Activated B cell treated with CpG ODN at 0.5 μM for 24 hours (primary cell): ENCODE measurements at regions not wholly inside any gene's neighbourhood (a gene's known extent, or its start where the extent isn't known, plus 50 kb on each side); places are given as distances from the start of the nearest gene placed in this dataset.
"Not testable (repeated sequence)": the region's sequence is repeated elsewhere in the genome, so short reads cannot be mapped to it uniquely, and the experiment has no call there.

ENCODE experiments used
- ATAC-seq: fragments of 200-7000 bp; cut with Tn5 transposase; one replicate; pipeline ENCODE4 v1.10.0; 2021; ENCODE audit warnings: low read depth, mild to moderate bottlenecking, moderate library complexity
- CTCF ChIA-PET: fragments of 350-600 bp; sonication (Branson Sonifier 250); formaldehyde crosslinking; loops from one replicate; lab custom pipeline; 2021; ENCODE audit warnings: antibody characterized with exemption; lab: Charles Lee
- POLR2A ChIA-PET: fragments of 350-600 bp; sonication (Branson Sonifier 250); formaldehyde crosslinking; loops from one replicate; lab custom pipeline; 2021; ENCODE audit warnings: antibody characterized with exemption; lab: Charles Lee
- DNase-seq: peaks from one replicate; pipeline ENCODE4 v3.0.0; 2022
- H3K27ac Mint-ChIP-seq: one replicate; pipeline ENCODE4 v1.8.0; 2020; ENCODE audit warnings: mixed read lengths
- H3K27me3 Mint-ChIP-seq: one replicate; pipeline ENCODE4 v1.8.0; 2021; ENCODE audit warnings: mixed read lengths
- H3K36me3 Mint-ChIP-seq: one replicate; pipeline ENCODE4 v1.8.0; 2021; ENCODE audit warnings: low read depth, mixed read lengths
- H3K4me1 Mint-ChIP-seq: one replicate; pipeline ENCODE4 v1.8.0; 2021; ENCODE audit warnings: mixed read lengths
- H3K4me3 Mint-ChIP-seq: one replicate; pipeline ENCODE4 v1.8.0; 2020; ENCODE audit warnings: mild to moderate bottlenecking, mixed read lengths
- H3K9me3 Mint-ChIP-seq: one replicate; pipeline ENCODE4 v1.8.0; 2020; ENCODE audit warnings: mixed read lengths
- intact Hi-C: fragments of 100-400 bp; cut with micrococcal nuclease; formaldehyde crosslinking; loops from one replicate; pipeline ENCODE4 v1.15.1; 2024
- TF ChIP-seq, protein P1 (sequence below): fragments of 200-600 bp; IDR thresholded peaks from one replicate; pipeline ENCODE4 v1.8.0; 2022; ENCODE audit warnings: antibody characterized with exemption, mild to moderate bottlenecking

DNA sequence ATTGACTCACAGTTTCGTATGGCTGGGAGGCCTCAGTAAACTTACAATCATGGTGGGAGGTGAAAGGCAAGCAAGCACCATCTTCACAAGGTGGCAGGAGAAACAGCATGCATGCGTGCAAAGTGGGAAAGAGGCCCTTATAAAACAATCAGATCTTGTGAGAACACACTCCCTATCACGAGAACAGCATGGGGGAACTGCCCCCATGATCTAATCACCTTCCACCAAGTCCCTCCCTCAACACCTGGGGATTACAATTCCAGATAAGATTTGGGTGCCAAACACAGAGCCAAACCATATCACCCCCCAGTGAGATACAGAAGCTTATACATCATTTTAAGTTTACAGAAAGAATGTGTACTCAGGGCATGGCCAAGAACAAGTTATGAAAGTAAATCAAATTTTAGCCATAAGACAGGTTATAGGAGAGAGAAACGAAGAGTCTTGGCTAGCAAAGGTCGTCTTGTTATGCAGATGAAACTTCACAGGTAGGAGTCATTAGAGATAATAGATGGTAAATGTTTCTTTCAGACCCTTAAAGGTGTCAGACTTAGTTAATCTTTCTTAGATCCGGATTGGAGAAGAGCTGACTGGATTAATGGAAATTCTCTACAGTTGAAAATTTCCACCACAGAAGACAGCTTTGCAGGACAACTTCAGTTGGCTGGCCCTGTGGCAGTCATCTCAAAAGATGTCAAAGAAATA is 79.8 kb upstream of the SEL1L start:
- ChIA-PET POLR2A (no interaction called here), CTCF (no interaction called here)
- no peaks in the 10 kb centered on the region for H3K9me3 Mint-ChIP-seq
- TF ChIP-seq, protein P1, sequence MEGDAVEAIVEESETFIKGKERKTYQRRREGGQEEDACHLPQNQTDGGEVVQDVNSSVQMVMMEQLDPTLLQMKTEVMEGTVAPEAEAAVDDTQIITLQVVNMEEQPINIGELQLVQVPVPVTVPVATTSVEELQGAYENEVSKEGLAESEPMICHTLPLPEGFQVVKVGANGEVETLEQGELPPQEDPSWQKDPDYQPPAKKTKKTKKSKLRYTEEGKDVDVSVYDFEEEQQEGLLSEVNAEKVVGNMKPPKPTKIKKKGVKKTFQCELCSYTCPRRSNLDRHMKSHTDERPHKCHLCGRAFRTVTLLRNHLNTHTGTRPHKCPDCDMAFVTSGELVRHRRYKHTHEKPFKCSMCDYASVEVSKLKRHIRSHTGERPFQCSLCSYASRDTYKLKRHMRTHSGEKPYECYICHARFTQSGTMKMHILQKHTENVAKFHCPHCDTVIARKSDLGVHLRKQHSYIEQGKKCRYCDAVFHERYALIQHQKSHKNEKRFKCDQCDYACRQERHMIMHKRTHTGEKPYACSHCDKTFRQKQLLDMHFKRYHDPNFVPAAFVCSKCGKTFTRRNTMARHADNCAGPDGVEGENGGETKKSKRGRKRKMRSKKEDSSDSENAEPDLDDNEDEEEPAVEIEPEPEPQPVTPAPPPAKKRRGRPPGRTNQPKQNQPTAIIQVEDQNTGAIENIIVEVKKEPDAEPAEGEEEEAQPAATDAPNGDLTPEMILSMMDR: no peak
- H3K36me3 Mint-ChIP-seq: no peaks in the 10 kb centered on the region
- no peak overlapping the region for H3K27ac Mint-ChIP-seq
- no peaks in the 10 kb centered on the region for H3K4me1 Mint-ChIP-seq
- no peak for DNase-seq
- intact Hi-C loops: no loop called here
- H3K27me3 Mint-ChIP-seq: no peaks in the 10 kb centered on the region
- H3K4me3 Mint-ChIP-seq: no peak overlapping the region
- no peak for ATAC-seq

DNA sequence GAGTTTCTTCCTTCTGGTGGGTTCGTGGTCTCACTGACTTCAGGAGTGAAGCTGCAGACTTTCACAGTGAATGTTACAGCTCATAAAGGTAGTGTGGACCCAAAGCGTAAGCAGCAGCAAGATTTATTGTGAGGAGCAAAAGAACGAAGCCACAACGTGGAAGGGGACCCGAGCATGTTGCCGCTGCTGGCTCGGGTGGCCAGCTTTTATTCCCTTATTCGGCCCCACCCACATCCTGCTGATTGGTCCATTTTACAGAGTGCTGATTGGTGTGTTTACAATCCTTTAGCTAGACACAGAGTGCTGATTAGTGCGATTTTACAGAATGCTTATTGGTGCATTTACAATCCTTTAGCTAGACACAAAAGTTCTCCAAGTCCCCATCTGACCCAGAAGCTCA is 80.6 kb upstream of the SEL1L start:
- DNase-seq, POLR2A ChIA-PET, CTCF ChIA-PET, H3K27me3 Mint-ChIP-seq, H3K4me3 Mint-ChIP-seq, H3K9me3 Mint-ChIP-seq, ATAC-seq, H3K36me3 Mint-ChIP-seq, H3K4me1 Mint-ChIP-seq, H3K27ac Mint-ChIP-seq, intact Hi-C loops: not testable (repeated sequence)

DNA sequence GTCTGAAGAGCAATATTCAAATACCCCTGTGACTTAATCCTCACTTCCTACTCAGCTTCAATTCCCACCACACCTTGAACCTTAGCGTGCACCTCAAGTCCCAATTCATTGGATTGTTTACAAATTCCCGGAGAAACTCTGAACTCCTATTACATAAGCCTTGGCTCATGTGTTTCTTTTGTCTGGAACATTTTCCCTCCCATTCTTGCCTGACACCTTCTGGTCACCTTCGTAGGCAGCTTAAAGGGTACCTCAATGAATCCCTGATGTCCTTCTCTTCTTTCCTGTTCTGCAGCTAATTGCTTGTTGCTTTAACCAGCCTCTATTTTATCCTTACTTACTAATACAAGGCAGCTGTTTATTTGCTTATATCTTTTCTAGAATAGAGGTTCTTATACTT is 85.0 kb upstream of the SEL1L start:
- TF ChIP-seq, protein P1: no peak
- no peak for ATAC-seq
- POLR2A ChIA-PET: no interaction called here
- no peak overlapping the region for H3K27ac Mint-ChIP-seq
- no peak overlapping the region for H3K4me3 Mint-ChIP-seq
- no peak for DNase-seq
- H3K27me3 Mint-ChIP-seq: no peaks in the 10 kb centered on the region
- intact Hi-C loops: no loop called here
- H3K9me3 Mint-ChIP-seq: no peaks in the 10 kb centered on the region
- no peaks in the 10 kb centered on the region for H3K4me1 Mint-ChIP-seq
- no peaks in the 10 kb centered on the region for H3K36me3 Mint-ChIP-seq
- CTCF ChIA-PET: no interaction called here

DNA sequence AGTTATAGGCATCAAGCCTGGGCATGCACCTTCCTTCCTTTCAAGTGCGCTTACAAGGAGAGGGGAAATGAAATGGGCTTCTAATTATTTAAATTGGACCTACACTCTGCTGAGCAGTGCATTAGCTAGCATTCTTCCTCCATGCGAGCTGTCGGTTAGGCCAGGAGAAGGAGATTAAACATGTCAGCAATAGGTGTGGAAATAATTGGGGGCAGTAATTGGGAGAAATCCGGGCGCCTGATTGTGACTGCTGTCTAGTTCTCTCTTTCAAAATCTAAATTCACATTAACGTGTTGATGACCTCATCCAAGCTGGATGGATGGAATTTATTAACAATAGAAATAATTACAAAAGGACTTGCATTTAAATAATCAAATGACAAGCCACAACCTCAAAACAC is 86.2 kb upstream of the SEL1L start:
- Mint-ChIP-seq H3K36me3 (no peaks in the 10 kb centered on the region), H3K9me3 (no peaks in the 10 kb centered on the region), H3K27me3 (no peaks in the 10 kb centered on the region), H3K27ac (no peak overlapping the region), H3K4me3 (no peak overlapping the region), H3K4me1 (no peaks in the 10 kb centered on the region)
- ChIA-PET POLR2A (no interaction called here), CTCF (no interaction called here)
- TF ChIP-seq, protein P1: no peak
- DNase-seq (no peak), ATAC-seq (no peak)
- intact Hi-C loops: no loop called here

DNA sequence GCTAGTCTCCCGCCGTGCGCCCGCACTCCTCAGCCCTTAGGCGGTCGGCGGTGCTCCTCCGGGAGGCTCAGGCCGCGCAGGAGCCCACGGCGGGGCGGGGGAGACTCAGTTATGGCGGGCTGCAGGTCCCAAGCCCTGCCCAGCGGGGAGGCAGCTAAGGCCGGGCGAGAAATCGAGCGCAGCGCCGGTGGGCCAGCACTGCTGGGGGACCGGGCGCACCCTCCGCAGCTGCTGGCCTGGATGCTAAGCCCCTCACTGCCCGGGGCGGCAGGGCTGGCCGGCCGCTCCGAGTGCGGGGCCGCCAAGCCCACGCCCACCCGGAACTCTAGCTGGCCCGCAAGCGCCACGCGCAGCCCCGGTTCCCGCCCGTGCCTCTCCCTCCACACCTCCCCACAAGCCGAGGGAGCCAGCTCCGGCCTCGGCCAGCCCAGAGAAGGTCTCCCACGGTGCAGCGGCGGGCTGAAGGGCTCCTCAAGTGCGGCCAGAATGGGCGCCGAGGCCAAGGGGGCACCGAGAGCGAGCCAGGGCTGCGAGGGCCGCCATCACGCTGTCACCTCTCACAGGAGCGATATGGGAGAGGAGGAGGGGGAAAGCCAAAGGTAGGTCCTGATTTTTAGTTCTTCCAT is 90.2 kb upstream of the SEL1L start:
- H3K4me1 Mint-ChIP-seq, DNase-seq, H3K36me3 Mint-ChIP-seq, H3K4me3 Mint-ChIP-seq, POLR2A ChIA-PET, ATAC-seq, H3K27ac Mint-ChIP-seq, CTCF ChIA-PET, H3K27me3 Mint-ChIP-seq, H3K9me3 Mint-ChIP-seq, intact Hi-C loops: not testable (repeated sequence)

DNA sequence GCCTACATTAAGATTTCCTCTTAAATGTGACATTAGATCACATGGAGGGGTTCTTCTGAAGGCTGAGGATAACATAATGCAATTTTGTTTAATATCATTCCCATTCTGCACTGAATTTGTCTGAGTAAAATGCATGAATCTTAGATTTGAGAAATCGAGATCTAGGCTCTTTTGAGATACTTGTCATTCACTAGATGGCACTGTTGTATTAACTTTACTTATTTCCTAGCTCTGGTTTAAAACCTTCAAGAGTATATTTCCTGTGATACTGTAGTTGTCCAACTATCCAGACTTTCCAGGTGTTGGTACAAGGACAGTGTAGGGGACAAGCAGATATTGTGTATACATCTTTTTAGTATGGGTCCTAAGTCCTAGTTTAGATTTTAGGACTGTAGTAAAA is 91.7 kb upstream of the SEL1L start:
- H3K36me3 Mint-ChIP-seq: no peaks in the 10 kb centered on the region
- no peaks in the 10 kb centered on the region for H3K9me3 Mint-ChIP-seq
- H3K27me3 Mint-ChIP-seq: no peaks in the 10 kb centered on the region
- DNase-seq (no peak), ATAC-seq (no peak)
- H3K27ac Mint-ChIP-seq: no peak overlapping the region
- ChIA-PET POLR2A (no interaction called here), CTCF (no interaction called here)
- intact Hi-C loops: no loop called here
- TF ChIP-seq, protein P1: no peak
- no peaks in the 10 kb centered on the region for H3K4me1 Mint-ChIP-seq
- H3K4me3 Mint-ChIP-seq: no peak overlapping the region
